H1 (cell line): ENCODE measurements at regions not wholly inside any gene's neighbourhood (a gene's known extent, or its start where the extent isn't known, plus 50 kb on each side); places are given as distances from the start of the nearest gene placed in this dataset.

Experiments
- CTCF ChIA-PET: fragments of 300-600 bp; sonication (Branson Sonifier 250); formaldehyde crosslinking; loops from one replicate; lab custom pipeline; 2021; ENCODE audit not compliant: partially characterized antibody; lab: Charles Lee
- POLR2A ChIA-PET: fragments of 300-600 bp; sonication (Branson Sonifier 250); formaldehyde crosslinking; loops from one replicate; lab custom pipeline; 2021; ENCODE audit warnings: inconsistent platforms; ENCODE audit not compliant: partially characterized antibody; lab: Charles Lee
- DNase-seq, 2 experiments: peaks; one replicate each; pipeline versions ENCODE4 v3.0.0 to v3.0.0-alpha.2; 2010 to 2022; ENCODE audit warnings: low spot score in 2 of 2, low read depth in 1 of 2, mixed read lengths in 1 of 2
- FAIRE-seq: peaks from 2 replicates; lab custom pipeline; 2011; peaks lifted over from hg19 to GRCh38; lab: Jason Lieb, UNC
- H2AFZ ChIP-seq: 2 replicates; pipeline ENCODE4 v1.8.1; 2012; ENCODE audit warnings: low read length, inconsistent platforms
- H2AK5ac ChIP-seq: 2 replicates; pipeline ENCODE4 v1.6.1; 2013; ENCODE audit warnings: low read depth, low read length
- H2BK120ac ChIP-seq: replicated peaks from 2 replicates; pipeline ENCODE3; 2013; ENCODE audit warnings: low read depth, low read length, inconsistent platforms
- H2BK12ac ChIP-seq: 2 replicates; pipeline ENCODE4 v1.6.1; 2013; ENCODE audit warnings: low read depth, low read length
- H2BK15ac ChIP-seq: 2 replicates; pipeline ENCODE4 v1.6.1; 2013; ENCODE audit warnings: low read length
- H2BK20ac ChIP-seq: 2 replicates; pipeline ENCODE4 v1.6.1; 2013; ENCODE audit warnings: low read length
- H2BK5ac ChIP-seq: 2 replicates; pipeline ENCODE4 v1.6.1; 2013; ENCODE audit warnings: low read depth, low read length
- H3K14ac ChIP-seq: 2 replicates; pipeline ENCODE4 v1.6.1; 2013; ENCODE audit warnings: inconsistent platforms; ENCODE audit not compliant: insufficient read length
- H3K18ac ChIP-seq: 2 replicates; pipeline ENCODE4 v1.6.1; 2013; ENCODE audit warnings: low read length; ENCODE audit errors: extremely low read depth
- H3K23ac ChIP-seq: 2 replicates; pipeline ENCODE4 v1.6.1; 2013; ENCODE audit warnings: inconsistent platforms; ENCODE audit not compliant: insufficient read length
- H3K23me2 ChIP-seq: 2 replicates; pipeline ENCODE4 v1.6.1; 2013; ENCODE audit warnings: low read depth, low read length
- H3K27ac ChIP-seq: 2 replicates; pipeline ENCODE4 v1.6.1; 2011; ENCODE audit warnings: low read depth, low read length, inconsistent platforms
- H3K27me3 ChIP-seq, 4 experiments: replicated peaks in 1 of 4; 1 replicate in 1 of 4; 2 replicates in 3 of 4; pipeline versions ENCODE4 v1.6.1 to v1.8.1; 2011 to 2013; ENCODE audit warnings: low read length in 3 of 4, mild to moderate bottlenecking in 3 of 4, inconsistent platforms in 2 of 4, mixed read lengths in 2 of 4, moderate library complexity in 1 of 4; ENCODE audit not compliant: control insufficient read depth in 3 of 4, insufficient read depth in 3 of 4; ENCODE audit errors: extremely low read depth in 1 of 4
- H3K36me3 ChIP-seq, 4 experiments: 2 replicates each; pipeline versions ENCODE4 v1.6.1 to v1.8.1; 2011 to 2013; ENCODE audit warnings: mild to moderate bottlenecking in 4 of 4, low read length in 3 of 4, moderate library complexity in 2 of 4, control low read depth in 1 of 4, inconsistent platforms in 1 of 4; ENCODE audit not compliant: insufficient read depth in 4 of 4, control insufficient read depth in 2 of 4
- H3K4ac ChIP-seq: replicated peaks from 2 replicates; pipeline ENCODE3; 2013; ENCODE audit warnings: low read length, low read depth, mixed read lengths, inconsistent platforms; ENCODE audit not compliant: insufficient read length
- H3K4me1 ChIP-seq, 4 experiments: replicated peaks in 1 of 4; 1 replicate in 1 of 4; 2 replicates in 3 of 4; pipeline versions ENCODE4 v1.6.1 to v1.8.1; 2011 to 2013; ENCODE audit warnings: low read length in 3 of 4, inconsistent platforms in 2 of 4, mixed read lengths in 1 of 4; ENCODE audit not compliant: insufficient read depth in 4 of 4, control insufficient read depth in 3 of 4
- H3K4me2 ChIP-seq, 2 experiments: 2 replicates each; pipeline versions ENCODE4 v1.6.1 to v1.8.1; 2011 to 2013; ENCODE audit warnings: low read depth in 2 of 2, low read length in 2 of 2, control low read depth in 1 of 2, inconsistent platforms in 1 of 2, mild to moderate bottlenecking in 1 of 2; ENCODE audit not compliant: insufficient read depth in 1 of 2
- H3K4me3 ChIP-seq, 4 experiments: fragments of 200-600, 300-600 bp in 1 of 4; sonication (generic), shearing (Covaris generic), sonication (Bioruptor Twin) in 1 of 4; 2 replicates each; pipeline versions ENCODE4 v1.5.1 to v1.8.1; 2011 to 2016; ENCODE audit warnings: low read length in 4 of 4, low read depth in 3 of 4, control low read depth in 2 of 4, inconsistent platforms in 2 of 4, mild to moderate bottlenecking in 2 of 4, mixed read lengths in 1 of 4, moderate library complexity in 1 of 4; ENCODE audit not compliant: insufficient read depth in 2 of 4; ENCODE audit errors: extremely low read depth in 1 of 4
- H3K56ac ChIP-seq: replicated peaks from 2 replicates; pipeline ENCODE3; 2013; ENCODE audit warnings: low read depth, mild to moderate bottlenecking, mixed read lengths, low read length, inconsistent platforms; ENCODE audit not compliant: insufficient read length
- H3K79me1 ChIP-seq: 2 replicates; pipeline ENCODE4 v1.6.1; 2013; ENCODE audit warnings: low read depth, low read length, control low read depth
- H3K79me2 ChIP-seq, 2 experiments: 2 replicates each; pipeline versions ENCODE4 v1.6.1 to v1.8.1; 2012 to 2013; ENCODE audit warnings: low read length in 2 of 2, mild to moderate bottlenecking in 2 of 2, inconsistent platforms in 1 of 2; ENCODE audit not compliant: insufficient read depth in 2 of 2, control insufficient read depth in 1 of 2
- H3K9ac ChIP-seq, 4 experiments: replicated peaks in 1 of 4; 1 replicate in 1 of 4; 2 replicates in 3 of 4; pipeline versions ENCODE4 v1.6.1 to v1.8.1; 2011 to 2013; ENCODE audit warnings: low read depth in 3 of 4, low read length in 3 of 4, control low read depth in 2 of 4, mild to moderate bottlenecking in 2 of 4, moderate library complexity in 2 of 4, inconsistent platforms in 1 of 4; ENCODE audit errors: extremely low read depth in 1 of 4
- H3K9me3 ChIP-seq, 2 experiments: 2 replicates each; pipeline versions ENCODE4 v1.6.1 to v1.8.1; 2012 to 2013; ENCODE audit warnings: mild to moderate bottlenecking in 2 of 2, moderate library complexity in 2 of 2, control low read depth in 1 of 2, inconsistent platforms in 1 of 2, low read depth in 1 of 2, low read length in 1 of 2, mixed read lengths in 1 of 2; ENCODE audit not compliant: insufficient read depth in 2 of 2
- H4K20me1 ChIP-seq, 2 experiments: replicated peaks in 1 of 2; 2 replicates each; pipeline versions ENCODE3 to v1.8.1; 2011 to 2013; ENCODE audit warnings: inconsistent platforms in 2 of 2, low read length in 2 of 2, mild to moderate bottlenecking in 1 of 2; ENCODE audit not compliant: insufficient read depth in 2 of 2, control insufficient read depth in 1 of 2
- H4K5ac ChIP-seq: 2 replicates; pipeline ENCODE4 v1.6.1; 2013; ENCODE audit warnings: low read length, low read depth, mixed read lengths, inconsistent platforms; ENCODE audit not compliant: insufficient read length
- H4K8ac ChIP-seq: 2 replicates; pipeline ENCODE4 v1.8.0; 2013; ENCODE audit warnings: mild to moderate bottlenecking, moderate library complexity, low read length, inconsistent platforms; ENCODE audit not compliant: insufficient read depth; ENCODE audit errors: extremely low read depth
- H4K91ac ChIP-seq: replicated peaks from 2 replicates; pipeline ENCODE3; 2013; ENCODE audit warnings: low read length, mixed read lengths, inconsistent platforms; ENCODE audit not compliant: insufficient read length
- BCL11A ChIP-seq, 2 experiments: IDR thresholded peaks; one replicate each; pipeline ENCODE4 v1.6.1; 2011; ENCODE audit warnings: low read depth in 2 of 2, low read length in 2 of 2, mild to moderate bottlenecking in 2 of 2
- KDM1A ChIP-seq: fragments of 200-600, 300-600 bp; sonication (generic); IDR thresholded peaks from 2 replicates; pipeline ENCODE4 v1.7.1; 2016; ENCODE audit warnings: mild to moderate bottlenecking, low read length, borderline replicate concordance
- MAFK ChIP-seq: IDR thresholded peaks from 2 replicates; pipeline ENCODE4 v1.6.1; 2012; ENCODE audit warnings: low read depth, mild to moderate bottlenecking, improper control_type of control experiment, low read length
- RNF2 ChIP-seq: fragments of 200-900, 300-1000 bp; sonication (generic); IDR thresholded peaks from 2 replicates; pipeline ENCODE4 v1.7.1; 2016; ENCODE audit warnings: borderline replicate concordance, low read depth, mild to moderate bottlenecking, antibody characterized with exemption, low read length; ENCODE audit not compliant: poor library complexity, severe bottlenecking; ENCODE audit errors: missing control alignments
- WGBS, 2 experiments: shearing (Covaris generic) in 1 of 2; methylation state at CpG; one replicate each; pipeline versions ENCODE4 v1.1.6 to v1.1.7; 2013 to 2015; ENCODE audit warnings: low lambda C conversion rate in 2 of 2, mixed read lengths in 2 of 2, inconsistent platforms in 1 of 2, low coverage in 1 of 2, missing lambda C conversion rate in 1 of 2; ENCODE audit not compliant: insufficient replicate concordance in 2 of 2, insufficient coverage in 1 of 2, insufficient read length in 1 of 2; ENCODE audit errors: extremely low coverage in 1 of 2, missing lambda C conversion rate in 1 of 2; 5-methylcytosine and 5-hydroxymethylcytosine counted together

- no peak for FAIRE-seq
- WGBS, 2 experiments: 82% methylated on average over 2 of the region's 2 CpGs; no CpG with 5 or more reads in 1 of the 2 experiments
These were observed 365.3 kb downstream of the NUAK1 start for GRCh38 chr12:105773471-105773870.

More at GRCh38 chr12:105773471-105773870, 365.3 kb downstream of the NUAK1 start:
- no peaks in the 10 kb centered on the region; a peak in 1 of 4 replicates for H3K9me3 ChIP-seq
- no peak overlapping the region for H4K91ac ChIP-seq
- H3K79me2 ChIP-seq: no peaks in the 10 kb centered on the region
- H3K4me1 ChIP-seq: 0 out of 7 replicates have a peak, but pooled peaks cover 0 to 2% (median 0%) of the 10 kb centered on the region in 4 experiments
- no peak for DNase-seq
- no peak overlapping the region for H3K14ac ChIP-seq
- no peak overlapping the region for H3K4me2 ChIP-seq
- no peak overlapping the region for H2BK15ac ChIP-seq
- H4K5ac ChIP-seq: no peak overlapping the region
- ChIA-PET CTCF (interaction anchor here (0.8 to 2.5 kb wide), 3 partner anchors 68 to 376 kb away, joined by 3 to 8 read pairs (median 3); no protein-coding TSS in a partner anchor), POLR2A (interaction anchor here (1.4 kb wide), 1 partner anchor 366 kb away, joined by 4 read pairs; the partner anchor contains the start of gene NUAK1)
- TF ChIP-seq MAFK (no peak), BCL11A (IDR thresholded peaks at IDR 0.05; ENCODE audit: low read depth in 2 of 2, low read length in 2 of 2) (no peak), RNF2 (no peak), KDM1A (no peak)
- no peaks in the 10 kb centered on the region for H3K23me2 ChIP-seq
- H3K79me1 ChIP-seq: no peaks in the 10 kb centered on the region
- H4K8ac ChIP-seq: no peak overlapping the region
- H3K27ac ChIP-seq: no peak overlapping the region
- H3K56ac ChIP-seq: no peak overlapping the region
- no peak overlapping the region for H2AK5ac ChIP-seq
- no peak overlapping the region for H2AFZ ChIP-seq
- no peak overlapping the region for H3K23ac ChIP-seq
- H3K36me3 ChIP-seq: no peaks in the 10 kb centered on the region
- H3K9ac ChIP-seq: no peak overlapping the region
- H2BK20ac ChIP-seq: no peak overlapping the region
- H3K4ac ChIP-seq: no peak overlapping the region
- H4K20me1 ChIP-seq: no peaks in the 10 kb centered on the region
- H2BK5ac ChIP-seq: no peak overlapping the region
- H3K4me3 ChIP-seq: no peak overlapping the region
- no peaks in the 10 kb centered on the region for H3K27me3 ChIP-seq
- no peak overlapping the region for H3K18ac ChIP-seq
- no peak overlapping the region for H2BK120ac ChIP-seq
- H2BK12ac ChIP-seq: no peak overlapping the region
